NCI-H446 treated with DMSO at 0.1 percent for 48 hours (cell line): ENCODE measurements at regions not wholly inside any gene's neighbourhood (a gene's known extent, or its start where the extent isn't known, plus 50 kb on each side); places are given as distances from the start of the nearest gene placed in this dataset.
"Not testable (repeated sequence)": the region's sequence is repeated elsewhere in the genome, so short reads cannot be mapped to it uniquely, and the experiment has no call there.

ENCODE experiments used
- DNase-seq: peaks from one replicate; lab custom pipeline; 2025; lab: John Stamatoyannopoulos, UW

- DNase-seq = no peak
Observed at GRCh38 chr2:16238786-16239185, 298.4 kb downstream of the MYCN start.

- DNase-seq = no peak
Observed at GRCh38 chr2:16238001-16238761, 297.8 kb downstream of the MYCN start.

GRCh38 chr2:16235747-16236146 lies 295.4 kb downstream of the MYCN start:
- DNase-seq = no peak

DNA sequence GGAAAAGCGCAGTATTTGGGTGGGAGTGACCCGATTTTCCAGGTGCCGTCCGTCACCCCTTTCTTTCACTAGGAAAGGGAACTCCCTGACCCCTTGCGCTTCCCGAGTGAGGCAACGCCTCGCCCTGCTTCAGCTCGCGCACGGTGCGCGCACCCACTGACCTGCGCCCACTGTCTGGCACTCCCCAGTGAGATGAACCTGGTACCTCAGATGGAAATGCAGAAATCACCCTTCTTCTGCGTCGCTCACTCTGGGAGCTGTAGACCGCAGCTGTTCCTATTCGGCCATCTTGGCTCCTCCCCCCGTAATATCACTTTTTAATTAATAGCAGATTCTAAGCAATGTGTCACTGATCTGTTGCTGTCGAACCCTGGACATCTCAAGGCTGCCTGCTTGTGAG lies 294.9 kb downstream of the MYCN start:
- DNase-seq = not testable (repeated sequence)

DNA sequence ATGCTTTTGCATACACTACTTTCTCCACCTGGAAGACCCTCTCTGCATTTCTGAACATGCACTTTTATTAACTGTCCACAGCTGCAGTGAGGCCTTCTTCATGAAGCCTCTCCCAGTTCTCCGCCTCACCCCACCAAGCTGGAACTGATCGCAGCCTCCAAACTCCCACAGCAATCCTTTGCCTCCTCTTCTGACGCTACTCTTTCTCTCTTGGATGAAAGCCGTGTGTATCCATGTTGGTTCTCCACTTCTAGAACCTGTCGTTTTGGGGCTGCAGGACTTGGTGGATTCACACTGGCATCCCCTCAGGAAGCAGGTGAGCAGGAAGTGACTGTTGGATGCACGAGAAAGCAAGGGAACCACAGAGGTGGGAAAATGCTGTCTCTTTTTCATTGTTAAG lies 288.6 kb downstream of the MYCN start:
- no peak for DNase-seq

DNA sequence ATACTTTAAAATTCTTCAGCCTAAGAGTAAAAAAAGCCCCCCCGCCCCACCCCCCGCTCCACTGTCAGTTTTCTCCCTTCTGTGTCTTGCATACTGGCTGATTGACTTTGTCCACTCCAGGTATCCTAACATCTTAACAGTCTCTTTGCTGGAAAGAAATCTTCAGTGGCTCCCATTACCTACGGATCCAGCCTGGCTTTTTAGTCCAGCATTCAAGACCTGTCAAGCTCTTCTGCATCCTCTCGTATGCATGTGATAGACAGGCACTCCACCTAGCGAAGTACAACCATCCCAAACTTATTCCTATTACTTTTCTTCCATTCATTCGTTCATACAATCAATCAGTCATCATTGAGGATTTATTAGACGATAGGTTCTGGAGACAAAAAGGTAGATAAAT lies 288.1 kb downstream of the MYCN start:
- no peak for DNase-seq

- no peak for DNase-seq
Observed at GRCh38 chr2:16227811-16228462, 287.6 kb downstream of the MYCN start.

- DNase-seq = peak; percentile 86
Observed at GRCh38 chr2:16226943-16227664, 286.8 kb downstream of the MYCN start.

DNA sequence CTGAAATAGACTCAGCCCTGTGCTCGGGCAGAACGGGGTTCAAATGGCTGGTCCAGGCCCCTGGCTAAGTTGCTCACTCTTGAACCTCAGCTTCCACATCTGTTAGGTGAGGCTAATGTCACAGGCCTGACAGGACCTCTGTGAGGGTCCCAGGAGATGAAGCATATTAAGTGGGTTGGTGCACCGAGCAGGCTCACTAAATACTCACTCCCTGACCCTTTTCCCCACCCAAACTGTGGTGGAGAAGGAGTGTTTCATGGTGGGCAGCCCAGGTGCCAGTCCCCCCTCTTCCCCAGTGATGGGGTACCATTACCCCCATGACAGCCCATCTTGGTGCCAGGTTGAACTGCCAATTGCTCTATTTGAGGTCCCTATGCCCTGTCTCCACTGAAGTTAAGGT lies 286.0 kb downstream of the MYCN start:
- DNase-seq = no peak

- DNase-seq = no peak
Observed at GRCh38 chr2:16225545-16225944, 285.2 kb downstream of the MYCN start.

GRCh38 chr2:16225071-16225470 lies 284.7 kb downstream of the MYCN start:
- no peak for DNase-seq

- no peak for DNase-seq
Observed at GRCh38 chr2:16224298-16225045, 284.1 kb downstream of the MYCN start.

- DNase-seq = no peak
Observed at GRCh38 chr2:16223841-16224177, 283.5 kb downstream of the MYCN start.

GRCh38 chr2:16223161-16223840 lies 283.0 kb downstream of the MYCN start:
- DNase-seq = no peak

GRCh38 chr2:16222326-16222725 lies 282.0 kb downstream of the MYCN start:
- DNase-seq = no peak

DNA sequence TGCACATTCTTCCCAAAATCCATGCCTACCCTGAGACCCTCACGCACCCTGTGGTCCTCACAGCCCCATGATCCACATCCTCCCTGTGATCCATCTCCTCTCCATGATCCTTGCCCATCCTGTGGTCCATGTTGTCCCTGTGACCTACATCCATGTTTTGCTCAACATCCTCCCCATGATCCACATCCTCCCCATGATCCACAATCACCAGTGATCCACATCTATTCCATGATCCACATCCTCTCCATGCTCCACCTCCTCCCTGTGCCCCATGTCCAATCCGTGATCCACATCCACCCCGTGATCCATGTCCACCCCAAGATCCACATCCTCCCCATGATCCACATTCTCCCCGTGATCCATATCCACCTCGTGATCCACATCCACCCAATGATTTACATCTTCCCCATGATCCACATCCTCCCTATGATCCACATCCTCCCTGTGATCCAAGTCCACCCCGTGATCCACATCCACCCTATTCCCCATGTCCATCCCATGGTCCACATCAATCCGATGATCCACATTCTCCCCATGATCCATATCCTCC lies 281.2 kb downstream of the MYCN start:
- DNase-seq = no peak

DNA sequence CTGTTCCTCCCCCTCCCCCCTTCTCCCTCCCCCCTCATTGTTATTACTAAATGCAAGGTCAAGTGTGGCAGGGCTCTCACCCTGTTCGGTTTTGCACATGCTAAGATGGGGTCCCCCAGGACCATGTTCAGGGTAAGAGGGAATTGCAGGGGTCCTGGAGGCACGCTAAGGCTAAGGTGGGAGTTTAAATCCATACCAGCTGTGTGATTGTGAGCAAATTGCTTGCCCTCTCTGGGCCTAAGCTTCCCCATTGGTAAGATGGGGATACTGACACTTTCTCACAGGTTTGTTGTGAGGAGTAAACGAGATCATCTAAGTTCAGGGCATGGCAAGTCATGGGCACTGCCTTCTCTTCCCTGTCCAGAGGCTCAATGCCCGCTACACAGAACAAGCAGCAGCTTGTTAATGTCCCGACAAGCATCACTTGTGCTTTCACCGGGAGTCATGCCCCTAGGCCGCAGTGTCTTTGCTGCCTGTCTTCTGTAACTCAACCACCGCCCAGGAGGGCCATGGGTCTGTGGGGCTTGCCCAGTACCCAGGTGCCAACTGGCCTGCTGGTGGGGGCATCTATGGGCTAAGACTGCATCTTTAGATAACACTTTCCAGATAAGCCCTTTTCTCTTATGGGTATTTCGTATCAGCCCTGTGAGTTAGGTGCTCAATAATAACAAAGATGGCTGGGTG lies 279.1 kb downstream of the MYCN start:
- DNase-seq = no peak

GRCh38 chr2:16218625-16219024 lies 278.3 kb downstream of the MYCN start:
- DNase-seq = no peak

DNA sequence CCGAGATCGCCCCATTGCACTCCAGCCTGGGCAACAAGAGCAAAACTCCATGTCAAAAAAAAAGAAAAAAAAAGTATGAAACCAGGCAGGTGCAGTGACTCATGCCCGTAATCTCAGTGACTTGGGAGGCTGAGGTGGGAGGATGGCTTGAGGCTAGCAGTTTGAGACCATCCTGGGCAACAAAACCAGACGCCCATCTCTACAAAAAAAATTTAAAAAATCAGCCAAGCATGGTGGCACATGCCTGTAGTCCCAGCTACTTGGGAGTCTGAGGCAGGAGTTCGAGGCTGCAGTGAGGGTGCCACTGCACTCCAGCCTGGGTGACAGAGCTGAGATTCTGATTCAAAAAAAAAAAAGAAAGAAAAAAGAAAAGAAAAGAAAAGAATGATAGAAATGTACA lies 277.8 kb downstream of the MYCN start:
- DNase-seq = no peak

GRCh38 chr2:16217741-16218140 lies 277.4 kb downstream of the MYCN start:
- DNase-seq = not testable (repeated sequence)

- DNase-seq = no peak
Observed at GRCh38 chr2:16217291-16217690, 276.9 kb downstream of the MYCN start.
